ENCODE measurements at regions not wholly inside any gene's neighbourhood (a gene's known extent, or its start where the extent isn't known, plus 50 kb on each side); places are given as distances from the start of the nearest gene placed in this dataset.
"Not testable (repeated sequence)": the region's sequence is repeated elsewhere in the genome, so short reads cannot be mapped to it uniquely, and the experiment has no call there.

- no peak for TF ChIP-seq CTCF (IDR thresholded peaks at IDR 0.05)
- ChIA-PET POLR2A (interaction anchor here (0.7 kb wide), 1 partner anchor 9 kb away, joined by 3 read pairs; no protein-coding TSS in a partner anchor), CTCF (interaction anchor here (1.1 kb wide), 1 partner anchor 8 kb away, joined by 4 read pairs; no protein-coding TSS in a partner anchor)
- H3K4me3 Mint-ChIP-seq, result no peak overlapping the region
- ATAC-seq (no peak), DNase-seq (no peak)
- H3K9me3 Mint-ChIP-seq, result no peaks in the 10 kb centered on the region
- intact Hi-C loops (cut with micrococcal nuclease), result no loop called here
- no peaks in the 10 kb centered on the region for H3K36me3 Mint-ChIP-seq (ENCODE audit: low read depth)
- peaks cover 2% of the 10 kb centered on the region for H3K27me3 Mint-ChIP-seq
- H3K4me1 Mint-ChIP-seq (ENCODE audit: low read depth), result no peaks in the 10 kb centered on the region
- no peak overlapping the region for H3K27ac Mint-ChIP-seq
Measured at GRCh38 chr16:79988721-79989220, 388.2 kb upstream of the MAF start.

GRCh38 chr16:79988089-79988488, 387.6 kb upstream of the MAF start:
- ATAC-seq, result no peak

GRCh38 chr16:79986352-79986751, 385.8 kb upstream of the MAF start:
- Mint-ChIP-seq H3K9me3 (no peaks in the 10 kb centered on the region), H3K4me3 (no peak overlapping the region), H3K4me1 (ENCODE audit: low read depth) (no peaks in the 10 kb centered on the region), H3K27ac (no peak overlapping the region), H3K27me3 (peaks cover 2% of the 10 kb centered on the region), H3K36me3 (ENCODE audit: low read depth) (no peaks in the 10 kb centered on the region)
- intact Hi-C loops (cut with micrococcal nuclease), result no loop called here
- POLR2A ChIA-PET, result no interaction called here
- no peak for TF ChIP-seq CTCF (IDR thresholded peaks at IDR 0.05)
- DNase-seq (no peak), ATAC-seq (no peak)
- CTCF ChIA-PET, result no interaction called here

More at GRCh38 chr16:79988089-79988488, 387.6 kb upstream of the MAF start:
- TF ChIP-seq CTCF (IDR thresholded peaks at IDR 0.05), result no peak
- H3K27me3 Mint-ChIP-seq, result peaks cover 2% of the 10 kb centered on the region
- CTCF ChIA-PET, result no interaction called here
- POLR2A ChIA-PET, result no interaction called here
- H3K4me3 Mint-ChIP-seq, result no peak overlapping the region
- H3K4me1 Mint-ChIP-seq (ENCODE audit: low read depth), result no peaks in the 10 kb centered on the region
- H3K36me3 Mint-ChIP-seq (ENCODE audit: low read depth), result no peaks in the 10 kb centered on the region
- H3K9me3 Mint-ChIP-seq, result no peaks in the 10 kb centered on the region
- DNase-seq, result no peak
- no peak overlapping the region for H3K27ac Mint-ChIP-seq
- intact Hi-C loops (cut with micrococcal nuclease), result no loop called here

GRCh38 chr16:79985606-79986005, 385.1 kb upstream of the MAF start:
- Mint-ChIP-seq H3K4me1 (ENCODE audit: low read depth) (no peaks in the 10 kb centered on the region), H3K27me3 (peaks cover 2% of the 10 kb centered on the region), H3K36me3 (ENCODE audit: low read depth) (no peaks in the 10 kb centered on the region), H3K4me3 (no peak overlapping the region), H3K27ac (no peak overlapping the region), H3K9me3 (no peaks in the 10 kb centered on the region)
- ChIA-PET POLR2A (no interaction called here), CTCF (no interaction called here)
- no peak for DNase-seq
- no peak for TF ChIP-seq CTCF (IDR thresholded peaks at IDR 0.05)
- ATAC-seq, result no peak
- intact Hi-C loops (cut with micrococcal nuclease), result no loop called here

GRCh38 chr16:79984149-79984548, 383.6 kb upstream of the MAF start:
- H3K27ac Mint-ChIP-seq; POLR2A ChIA-PET; H3K27me3 Mint-ChIP-seq; intact Hi-C loops (cut with micrococcal nuclease); H3K4me3 Mint-ChIP-seq; ATAC-seq; H3K4me1 Mint-ChIP-seq (ENCODE audit: low read depth); H3K36me3 Mint-ChIP-seq (ENCODE audit: low read depth); DNase-seq; H3K9me3 Mint-ChIP-seq: not testable (repeated sequence)
- CTCF ChIA-PET, result interaction anchor here (0.7 kb wide), 1 partner anchor 1135 kb away, joined by 3 read pairs; no protein-coding TSS in a partner anchor

GRCh38 chr16:79982862-79983261, 382.3 kb upstream of the MAF start:
- no peak for TF ChIP-seq CTCF (IDR thresholded peaks at IDR 0.05)
- Mint-ChIP-seq H3K4me3 (no peak overlapping the region), H3K27ac (no peak overlapping the region)

More at GRCh38 chr16:79982862-79983261, 382.3 kb upstream of the MAF start:
- POLR2A ChIA-PET, result no interaction called here
- intact Hi-C loops (cut with micrococcal nuclease), result no loop called here
- ATAC-seq (no peak), DNase-seq (no peak)
- no peaks in the 10 kb centered on the region for H3K4me1 Mint-ChIP-seq (ENCODE audit: low read depth)
- no peaks in the 10 kb centered on the region for H3K9me3 Mint-ChIP-seq
- no peaks in the 10 kb centered on the region for H3K36me3 Mint-ChIP-seq (ENCODE audit: low read depth)
- H3K27me3 Mint-ChIP-seq, result peaks cover 3% of the 10 kb centered on the region
- CTCF ChIA-PET, result no interaction called here
